OCI-LY7 (cell line): ENCODE measurements at regions not wholly inside any gene's neighbourhood (a gene's known extent, or its start where the extent isn't known, plus 50 kb on each side); places are given as distances from the start of the nearest gene placed in this dataset.
"Not testable (repeated sequence)": the region's sequence is repeated elsewhere in the genome, so short reads cannot be mapped to it uniquely, and the experiment has no call there.

Source experiments
- BruUV-seq: library from RNA; stranded (reverse); fragments of 400-500 nt; replicated peaks from 2 replicates; lab custom pipeline; 2021; lab: Mats Ljungman, UMichigan
- CTCF ChIA-PET: fragments of 300-600 bp; sonication (Branson Sonifier 250); formaldehyde crosslinking; loops from one replicate; lab custom pipeline; 2022; ENCODE audit warnings: antibody characterized with exemption; ENCODE audit not compliant: unreplicated experiment; lab: Charles Lee
- POLR2A ChIA-PET: fragments of 300-600 bp; sonication (Branson Sonifier 250); formaldehyde crosslinking; loops from one replicate; lab custom pipeline; 2022; ENCODE audit warnings: antibody characterized with exemption; lab: Charles Lee
- DNase-seq: peaks from one replicate; pipeline ENCODE4 v3.0.0-alpha.2; 2015; ENCODE audit warnings: low spot score
- H2AFZ ChIP-seq: fragments of 200-600 bp; sonication (generic), shearing (Covaris generic); 2 replicates; pipeline ENCODE4 v1.6.1; 2014; ENCODE audit warnings: mild to moderate bottlenecking, antibody characterized with exemption, low read length, moderate library complexity
- H3K27ac ChIP-seq: fragments of 200-600 bp; sonication (generic); 2 replicates; pipeline ENCODE4 v1.5.1; 2014; ENCODE audit warnings: mixed run types, low read depth, mild to moderate bottlenecking, moderate library complexity, low read length, inconsistent platforms; ENCODE audit not compliant: poor library complexity, severe bottlenecking
- H3K36me3 ChIP-seq: fragments of 200-600 bp; sonication (generic); 2 replicates; pipeline ENCODE4 v1.6.1; 2014; ENCODE audit warnings: mild to moderate bottlenecking, antibody characterized with exemption, low read length, moderate library complexity, mixed read lengths; ENCODE audit not compliant: insufficient read depth
- H3K4me1 ChIP-seq: fragments of 200-600 bp; sonication (generic); 2 replicates; pipeline ENCODE4 v1.5.1; 2014; ENCODE audit warnings: mild to moderate bottlenecking, low read length; ENCODE audit not compliant: insufficient read depth, poor library complexity, severe bottlenecking
- H3K4me2 ChIP-seq: fragments of 200-600 bp; sonication (generic); 2 replicates; pipeline ENCODE4 v1.6.1; 2014; ENCODE audit warnings: mild to moderate bottlenecking, low read length
- H3K4me3 ChIP-seq: fragments of 200-600 bp; sonication (generic); 2 replicates; pipeline ENCODE4 v1.5.1; 2014; ENCODE audit warnings: mild to moderate bottlenecking, low read depth, low read length; ENCODE audit not compliant: poor library complexity, severe bottlenecking
- H3K79me2 ChIP-seq: fragments of 200-600 bp; sonication (generic); 2 replicates; pipeline ENCODE4 v1.6.1; 2016; ENCODE audit warnings: low read depth, mild to moderate bottlenecking, low read length, moderate library complexity, mixed read lengths; ENCODE audit not compliant: insufficient read depth
- H3K9me2 ChIP-seq: fragments of 200-600 bp; sonication (generic); 2 replicates; pipeline ENCODE4 v1.6.1; 2016; ENCODE audit warnings: mild to moderate bottlenecking, low read length, mixed read lengths; ENCODE audit not compliant: insufficient read depth
- H3K9me3 ChIP-seq: fragments of 200-600 bp; sonication (generic); 2 replicates; pipeline ENCODE4 v1.6.1; 2014; ENCODE audit warnings: mild to moderate bottlenecking, mixed run types, low read length, mixed read lengths
- H4K20me1 ChIP-seq: fragments of 200-600 bp; sonication (generic); 2 replicates; pipeline ENCODE4 v1.6.1; 2014; ENCODE audit warnings: mild to moderate bottlenecking, antibody characterized with exemption, low read length, moderate library complexity, mixed read lengths; ENCODE audit not compliant: insufficient read depth
- EZH2phosphoT487 ChIP-seq: fragments of 200-600 bp; sonication (generic); IDR thresholded peaks from 2 replicates; pipeline ENCODE4 v1.6.1; 2018; ENCODE audit warnings: low read depth, borderline replicate concordance, mild to moderate bottlenecking, mixed run types, antibody characterized with exemption, low read length, moderate library complexity, mixed read lengths
- intact Hi-C: fragments of 100-400 bp; cut with micrococcal nuclease; formaldehyde crosslinking; loops from one replicate; pipeline ENCODE4 v1.10.0; 2022; ENCODE audit not compliant: unreplicated experiment
- TF ChIP-seq, protein P1 (sequence below): fragments of 200-600 bp; sonication (generic); conservative IDR thresholded peaks from 2 replicates; pipeline ENCODE4 v1.5.1; 2014; ENCODE audit warnings: mild to moderate bottlenecking, antibody characterized with exemption, low read length, moderate library complexity, mixed read lengths

DNA sequence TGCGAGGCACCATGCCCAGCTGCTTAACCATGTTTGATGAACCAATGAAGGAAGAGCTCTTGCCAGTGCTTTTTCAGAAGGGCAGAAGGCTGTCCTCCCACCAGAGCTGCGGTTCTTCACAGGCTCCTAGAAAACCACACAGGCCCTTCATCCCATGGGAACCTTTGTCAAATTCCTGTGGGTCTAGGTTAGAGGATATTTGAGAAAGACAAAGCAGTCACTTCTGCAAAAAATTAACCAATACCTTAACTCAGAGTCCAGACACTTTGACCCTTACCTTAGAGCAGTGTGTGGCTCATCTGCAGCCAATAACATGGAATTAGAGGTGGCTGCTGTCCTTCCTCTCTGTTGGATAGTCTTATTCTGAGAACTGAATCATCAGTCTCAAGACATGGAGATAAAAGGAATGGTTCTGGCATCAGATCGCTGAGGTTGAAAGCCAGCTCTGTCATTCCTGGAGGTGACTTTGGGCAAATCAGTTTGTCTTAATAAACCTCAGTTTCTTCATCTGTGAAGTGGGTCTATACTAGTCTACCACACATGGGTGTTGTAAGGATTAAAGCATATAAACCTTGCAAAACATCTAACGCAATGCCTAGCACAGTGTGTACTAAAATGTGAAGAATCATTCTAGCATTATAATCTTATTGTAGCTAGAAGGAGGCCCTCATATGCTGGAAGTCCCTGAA, 65.1 kb upstream of the PIP4K2A start:
- no peak overlapping the region for H3K27ac ChIP-seq
- no peaks in the 10 kb centered on the region for H3K36me3 ChIP-seq
- H3K9me2 ChIP-seq, result no peaks in the 10 kb centered on the region
- intact Hi-C loops, result no loop called here
- no peaks in the 10 kb centered on the region for H4K20me1 ChIP-seq
- no peak for DNase-seq
- ChIA-PET POLR2A (interaction anchor here (0.7 to 1.1 kb wide), 2 partner anchors 16 to 22 kb away, joined by 3 read pairs; no protein-coding TSS in a partner anchor), CTCF (interaction anchor here (0.6 kb wide), 1 partner anchor 13 kb away, joined by 7 read pairs; no protein-coding TSS in a partner anchor)
- H2AFZ ChIP-seq, result no peak overlapping the region
- no peak overlapping the region for H3K4me2 ChIP-seq
- H3K9me3 ChIP-seq, result no peaks in the 10 kb centered on the region
- no peak for TF ChIP-seq EZH2phosphoT487
- TF ChIP-seq, protein P1, sequence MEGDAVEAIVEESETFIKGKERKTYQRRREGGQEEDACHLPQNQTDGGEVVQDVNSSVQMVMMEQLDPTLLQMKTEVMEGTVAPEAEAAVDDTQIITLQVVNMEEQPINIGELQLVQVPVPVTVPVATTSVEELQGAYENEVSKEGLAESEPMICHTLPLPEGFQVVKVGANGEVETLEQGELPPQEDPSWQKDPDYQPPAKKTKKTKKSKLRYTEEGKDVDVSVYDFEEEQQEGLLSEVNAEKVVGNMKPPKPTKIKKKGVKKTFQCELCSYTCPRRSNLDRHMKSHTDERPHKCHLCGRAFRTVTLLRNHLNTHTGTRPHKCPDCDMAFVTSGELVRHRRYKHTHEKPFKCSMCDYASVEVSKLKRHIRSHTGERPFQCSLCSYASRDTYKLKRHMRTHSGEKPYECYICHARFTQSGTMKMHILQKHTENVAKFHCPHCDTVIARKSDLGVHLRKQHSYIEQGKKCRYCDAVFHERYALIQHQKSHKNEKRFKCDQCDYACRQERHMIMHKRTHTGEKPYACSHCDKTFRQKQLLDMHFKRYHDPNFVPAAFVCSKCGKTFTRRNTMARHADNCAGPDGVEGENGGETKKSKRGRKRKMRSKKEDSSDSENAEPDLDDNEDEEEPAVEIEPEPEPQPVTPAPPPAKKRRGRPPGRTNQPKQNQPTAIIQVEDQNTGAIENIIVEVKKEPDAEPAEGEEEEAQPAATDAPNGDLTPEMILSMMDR, result no peak
- no peaks in the 10 kb centered on the region for H3K4me1 ChIP-seq
- no TSS peak for BruUV-seq
- no peaks in the 10 kb centered on the region for H3K79me2 ChIP-seq
- no peak overlapping the region for H3K4me3 ChIP-seq

DNA sequence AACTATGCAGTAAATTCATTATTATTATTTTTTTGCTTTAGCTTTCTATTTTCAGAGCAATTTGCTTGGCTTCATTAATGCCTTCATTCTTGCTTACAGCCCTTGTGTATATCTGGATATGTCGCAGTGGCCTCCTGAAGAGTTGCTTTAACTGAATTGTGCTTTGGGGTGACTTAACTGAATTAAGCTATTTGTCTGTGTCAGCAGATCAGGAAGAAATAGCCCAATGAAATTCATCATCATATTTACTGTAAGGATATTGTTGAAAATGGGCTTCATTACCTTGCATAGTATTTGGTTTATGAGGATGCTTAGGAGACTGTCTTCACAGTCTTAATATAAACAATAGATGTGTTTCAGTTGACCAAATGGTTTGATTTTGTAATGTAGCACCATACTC, 59.7 kb upstream of the PIP4K2A start:
- Histone ChIP-seq H2AFZ (no peak overlapping the region), H3K4me2 (no peak overlapping the region), H3K9me2 (no peaks in the 10 kb centered on the region), H3K79me2 (no peaks in the 10 kb centered on the region), H3K4me1 (no peaks in the 10 kb centered on the region), H4K20me1 (no peaks in the 10 kb centered on the region), H3K9me3 (no peaks in the 10 kb centered on the region), H3K27ac (no peak overlapping the region), H3K4me3 (no peak overlapping the region), H3K36me3 (no peaks in the 10 kb centered on the region)
- POLR2A ChIA-PET, result no interaction called here
- no TSS peak for BruUV-seq
- DNase-seq, result no peak
- intact Hi-C loops, result no loop called here
- CTCF ChIA-PET, result no interaction called here
- TF ChIP-seq, protein P1, result no peak
- no peak for TF ChIP-seq EZH2phosphoT487

- POLR2A ChIA-PET, BruUV-seq: not testable (repeated sequence)
These were observed 57.3 kb upstream of the PIP4K2A start for GRCh38 chr10:22771631-22772030.

More at GRCh38 chr10:22771631-22772030, 57.3 kb upstream of the PIP4K2A start:
- H3K9me3 ChIP-seq, DNase-seq, H3K79me2 ChIP-seq, H3K9me2 ChIP-seq, CTCF ChIA-PET, H3K36me3 ChIP-seq, H2AFZ ChIP-seq, H4K20me1 ChIP-seq, H3K4me2 ChIP-seq, H3K27ac ChIP-seq, intact Hi-C loops, H3K4me1 ChIP-seq, H3K4me3 ChIP-seq: not testable (repeated sequence)
